Endodermal cell (in vitro differentiated cells): ENCODE measurements at regions not wholly inside any gene's neighbourhood (a gene's known extent, or its start where the extent isn't known, plus 50 kb on each side); places are given as distances from the start of the nearest gene placed in this dataset.

Experiments used
- DNase-seq: peaks from one replicate; pipeline ENCODE4 v3.0.0-alpha.2; 2017
- H3K27ac ChIP-seq: 2 replicates; pipeline ENCODE4 v1.5.1; 2013; ENCODE audit warnings: mild to moderate bottlenecking, low read depth, low read length, moderate library complexity
- H3K27me3 ChIP-seq: 2 replicates; pipeline ENCODE4 v1.6.1; 2013; ENCODE audit warnings: mild to moderate bottlenecking, low read length, moderate library complexity; ENCODE audit not compliant: insufficient read depth, control insufficient read depth, poor library complexity, severe bottlenecking
- H3K36me3 ChIP-seq: 2 replicates; pipeline ENCODE4 v1.7.0; 2013; ENCODE audit warnings: mild to moderate bottlenecking, low read length, moderate library complexity; ENCODE audit not compliant: control insufficient read depth, insufficient read depth
- H3K4me1 ChIP-seq: one replicate; pipeline ENCODE4 v1.7.0; 2013; ENCODE audit warnings: low read length; ENCODE audit not compliant: control insufficient read depth, insufficient read depth
- H3K4me3 ChIP-seq: 2 replicates; pipeline ENCODE4 v1.5.1; 2013; ENCODE audit warnings: mild to moderate bottlenecking, low read length, moderate library complexity
- H3K9ac ChIP-seq: 2 replicates; pipeline ENCODE4 v1.6.1; 2013; ENCODE audit warnings: mild to moderate bottlenecking, low read length, moderate library complexity; ENCODE audit not compliant: poor library complexity, severe bottlenecking; ENCODE audit errors: extremely low read depth
- H3K9me3 ChIP-seq: 2 replicates; pipeline ENCODE4 v1.6.1; 2013; ENCODE audit warnings: mild to moderate bottlenecking, low read length, moderate library complexity; ENCODE audit not compliant: control insufficient read depth
- H3K27ac Mint-ChIP-seq: 2 replicates; pipeline ENCODE4 v1.8.0; 2020; ENCODE audit warnings: mixed read lengths
- H3K27me3 Mint-ChIP-seq: 2 replicates; pipeline ENCODE4 v1.8.0; 2021; ENCODE audit warnings: mild to moderate bottlenecking, mixed read lengths; ENCODE audit not compliant: insufficient read depth
- H3K36me3 Mint-ChIP-seq: 2 replicates; pipeline ENCODE4 v1.8.0; 2020; ENCODE audit warnings: low read depth, mixed read lengths
- H3K4me1 Mint-ChIP-seq: 2 replicates; pipeline ENCODE4 v1.8.0; 2020; ENCODE audit warnings: mixed read lengths
- H3K4me3 Mint-ChIP-seq: 2 replicates; pipeline ENCODE4 v1.8.0; 2020; ENCODE audit warnings: mild to moderate bottlenecking, moderate library complexity, mixed read lengths
- H3K9me3 Mint-ChIP-seq: 2 replicates; pipeline ENCODE4 v1.8.0; 2020; ENCODE audit warnings: mild to moderate bottlenecking, mixed read lengths
- WGBS, 2 experiments: methylation state at CpG; one replicate each; pipeline versions ENCODE4 v1.1.5 to v1.1.7; 2013; ENCODE audit warnings: missing lambda C conversion rate in 2 of 2, mixed read lengths in 1 of 2; ENCODE audit not compliant: insufficient coverage in 1 of 2, insufficient read length in 1 of 2; 5-methylcytosine and 5-hydroxymethylcytosine counted together
- TF ChIP-seq, protein P1 (sequence below): fragments of 200-600 bp; sonication (generic); conservative IDR thresholded peaks from 2 replicates; pipeline ENCODE4 v1.5.0; 2021; ENCODE audit warnings: antibody characterized with exemption, mild to moderate bottlenecking

DNA sequence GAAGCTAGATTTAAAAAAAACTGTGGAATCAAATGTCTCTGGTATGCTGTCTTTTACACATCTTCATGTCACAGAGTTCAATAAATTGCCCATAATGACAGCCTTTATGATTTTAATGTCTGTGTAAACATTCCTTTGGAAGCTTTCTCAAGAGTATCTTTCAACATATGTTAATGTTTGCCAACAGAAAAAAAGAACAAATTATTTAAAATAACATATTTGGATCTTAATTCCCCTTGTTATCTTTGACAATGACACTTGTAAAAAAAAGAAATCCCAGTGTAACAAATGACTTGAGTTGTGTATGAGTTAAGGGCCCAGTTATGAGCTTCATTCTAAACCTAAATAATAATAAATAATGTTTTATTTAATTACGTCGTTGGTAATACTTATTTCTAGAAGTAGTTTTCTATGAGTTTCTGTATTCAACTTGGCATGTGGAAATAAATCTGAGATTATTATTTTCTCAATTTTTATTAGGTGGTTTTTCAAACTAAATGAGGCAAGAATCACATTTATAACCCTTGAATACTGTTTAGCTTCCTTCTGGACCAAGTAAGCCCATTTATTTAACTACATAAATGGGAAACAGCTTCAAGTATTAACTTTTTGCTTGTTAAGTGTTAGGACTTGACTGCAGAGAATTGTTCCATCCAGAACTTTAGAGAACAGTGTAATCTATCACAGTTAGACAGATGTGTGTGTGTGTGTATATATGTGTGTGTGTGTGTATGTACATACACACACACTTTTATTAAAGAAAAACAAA, 182.1 kb downstream of the POSTN start:
- H3K4me3 ChIP-seq, result no peak overlapping the region
- Mint-ChIP-seq H3K4me3 (no peak overlapping the region), H3K27me3 (no peaks in the 10 kb centered on the region), H3K9me3 (no peaks in the 10 kb centered on the region), H3K36me3 (no peaks in the 10 kb centered on the region), H3K27ac (no peak overlapping the region), H3K4me1 (peaks cover 11% of the 10 kb centered on the region)
- H3K36me3 ChIP-seq, result no peaks in the 10 kb centered on the region
- TF ChIP-seq, protein P1, sequence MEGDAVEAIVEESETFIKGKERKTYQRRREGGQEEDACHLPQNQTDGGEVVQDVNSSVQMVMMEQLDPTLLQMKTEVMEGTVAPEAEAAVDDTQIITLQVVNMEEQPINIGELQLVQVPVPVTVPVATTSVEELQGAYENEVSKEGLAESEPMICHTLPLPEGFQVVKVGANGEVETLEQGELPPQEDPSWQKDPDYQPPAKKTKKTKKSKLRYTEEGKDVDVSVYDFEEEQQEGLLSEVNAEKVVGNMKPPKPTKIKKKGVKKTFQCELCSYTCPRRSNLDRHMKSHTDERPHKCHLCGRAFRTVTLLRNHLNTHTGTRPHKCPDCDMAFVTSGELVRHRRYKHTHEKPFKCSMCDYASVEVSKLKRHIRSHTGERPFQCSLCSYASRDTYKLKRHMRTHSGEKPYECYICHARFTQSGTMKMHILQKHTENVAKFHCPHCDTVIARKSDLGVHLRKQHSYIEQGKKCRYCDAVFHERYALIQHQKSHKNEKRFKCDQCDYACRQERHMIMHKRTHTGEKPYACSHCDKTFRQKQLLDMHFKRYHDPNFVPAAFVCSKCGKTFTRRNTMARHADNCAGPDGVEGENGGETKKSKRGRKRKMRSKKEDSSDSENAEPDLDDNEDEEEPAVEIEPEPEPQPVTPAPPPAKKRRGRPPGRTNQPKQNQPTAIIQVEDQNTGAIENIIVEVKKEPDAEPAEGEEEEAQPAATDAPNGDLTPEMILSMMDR, result no peak
- no peak overlapping the region for H3K27ac ChIP-seq
- H3K9ac ChIP-seq, result no peak overlapping the region
- peaks cover 2% of the 10 kb centered on the region for H3K4me1 ChIP-seq
- H3K9me3 ChIP-seq, result no peaks in the 10 kb centered on the region
- no peak for DNase-seq
- no peaks in the 10 kb centered on the region for H3K27me3 ChIP-seq
- 100% methylated on average over 2 of the region's 2 CpGs; no CpG with 5 or more reads in 1 of the 2 experiments for WGBS, 2 experiments

DNA sequence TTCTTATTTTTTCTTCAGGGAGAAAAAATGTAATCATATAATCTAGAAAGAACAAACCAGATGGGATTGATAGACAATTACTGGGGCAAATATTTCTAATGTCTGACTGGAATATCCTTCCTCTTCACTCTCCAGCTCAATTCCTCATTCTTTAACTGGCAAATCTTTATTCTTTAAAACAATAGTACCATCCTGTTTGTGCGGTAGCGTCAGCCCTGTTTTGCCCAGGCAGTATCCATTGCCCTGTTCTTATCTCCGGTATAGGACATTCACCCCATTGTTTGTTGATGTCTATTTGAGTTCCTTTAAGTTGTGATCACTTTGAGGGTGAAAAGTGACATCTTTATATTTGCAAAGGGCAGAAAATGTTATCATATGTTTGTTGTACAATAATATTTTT, 185.4 kb downstream of the POSTN start:
- Histone ChIP-seq H3K4me1 (peaks cover 2% of the 10 kb centered on the region), H3K27me3 (no peaks in the 10 kb centered on the region), H3K4me3 (no peak overlapping the region), H3K27ac (no peak overlapping the region), H3K9ac (no peak overlapping the region), H3K9me3 (no peaks in the 10 kb centered on the region), H3K36me3 (no peaks in the 10 kb centered on the region)
- TF ChIP-seq, protein P1, result no peak
- Mint-ChIP-seq H3K27ac (no peak overlapping the region), H3K27me3 (no peaks in the 10 kb centered on the region), H3K9me3 (no peaks in the 10 kb centered on the region), H3K36me3 (no peaks in the 10 kb centered on the region), H3K4me1 (peaks cover 13% of the 10 kb centered on the region), H3K4me3 (no peak overlapping the region)
- DNase-seq, result no peak
- WGBS, 2 experiments, result 93 to 94% methylated on average over 3 of the region's 3 CpGs

DNA sequence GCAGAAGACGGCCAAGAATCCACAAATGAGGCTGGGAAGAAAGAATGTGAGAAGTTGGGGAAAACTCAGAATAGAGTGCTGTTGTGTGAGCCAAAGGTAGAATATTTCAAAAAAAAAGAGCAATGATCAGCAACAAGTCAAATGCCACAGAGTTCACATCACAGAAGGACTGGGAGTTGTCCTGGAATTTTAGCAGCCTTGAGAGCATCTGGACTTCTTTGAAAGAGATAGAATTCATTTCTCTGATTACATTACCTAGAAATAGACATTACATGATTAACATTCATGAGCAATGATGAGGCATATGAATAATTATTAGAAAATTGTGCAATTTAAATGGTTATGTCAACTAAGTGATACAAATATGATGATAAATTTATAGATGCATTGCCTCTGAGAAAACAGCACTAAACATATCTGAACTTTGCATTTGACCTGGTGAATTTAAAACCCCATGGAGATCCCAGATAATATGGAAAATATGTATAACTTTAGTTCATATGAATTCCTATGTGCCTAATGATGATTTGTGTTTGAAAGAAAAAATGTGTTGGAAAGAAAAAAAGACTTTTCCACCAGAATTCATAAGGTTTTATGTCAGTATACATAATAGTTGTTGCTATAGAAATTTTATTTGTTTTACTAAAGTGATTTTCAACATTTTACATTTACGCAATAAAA, 186.2 kb downstream of the POSTN start:
- H3K36me3 ChIP-seq, result no peaks in the 10 kb centered on the region
- peaks cover 13% of the 10 kb centered on the region for H3K4me1 Mint-ChIP-seq
- no peaks in the 10 kb centered on the region for H3K27me3 ChIP-seq
- 75 to 88% methylated on average over 1 of the region's 2 CpGs for WGBS, 2 experiments
- no peak overlapping the region for H3K4me3 ChIP-seq
- no peak overlapping the region for H3K4me3 Mint-ChIP-seq
- no peaks in the 10 kb centered on the region for H3K36me3 Mint-ChIP-seq
- TF ChIP-seq, protein P1, result no peak
- no peak overlapping the region for H3K9ac ChIP-seq
- H3K27ac Mint-ChIP-seq, result no peak overlapping the region
- no peak for DNase-seq
- no peaks in the 10 kb centered on the region for H3K9me3 Mint-ChIP-seq
- H3K27ac ChIP-seq, result no peak overlapping the region
- no peaks in the 10 kb centered on the region for H3K9me3 ChIP-seq
- no peaks in the 10 kb centered on the region for H3K27me3 Mint-ChIP-seq
- peaks cover 2% of the 10 kb centered on the region for H3K4me1 ChIP-seq
